ENCODE measurements at regions not wholly inside any gene's neighbourhood (a gene's known extent, or its start where the extent isn't known, plus 50 kb on each side); places are given as distances from the start of the nearest gene placed in this dataset.

- no peak for DNase-seq (ENCODE audit: low spot score)
- no peak for FAIRE-seq
Observed at GRCh38 chr2:239693761-239694415, 293.1 kb upstream of the HDAC4 start.

GRCh38 chr2:239693330-239693729, 292.5 kb upstream of the HDAC4 start:
- FAIRE-seq (no peak), DNase-seq (ENCODE audit: low spot score) (no peak)

- DNase-seq (ENCODE audit: low spot score), result no peak
- FAIRE-seq, result no peak
Observed at GRCh38 chr2:239692919-239693318, 292.1 kb upstream of the HDAC4 start.

DNA sequence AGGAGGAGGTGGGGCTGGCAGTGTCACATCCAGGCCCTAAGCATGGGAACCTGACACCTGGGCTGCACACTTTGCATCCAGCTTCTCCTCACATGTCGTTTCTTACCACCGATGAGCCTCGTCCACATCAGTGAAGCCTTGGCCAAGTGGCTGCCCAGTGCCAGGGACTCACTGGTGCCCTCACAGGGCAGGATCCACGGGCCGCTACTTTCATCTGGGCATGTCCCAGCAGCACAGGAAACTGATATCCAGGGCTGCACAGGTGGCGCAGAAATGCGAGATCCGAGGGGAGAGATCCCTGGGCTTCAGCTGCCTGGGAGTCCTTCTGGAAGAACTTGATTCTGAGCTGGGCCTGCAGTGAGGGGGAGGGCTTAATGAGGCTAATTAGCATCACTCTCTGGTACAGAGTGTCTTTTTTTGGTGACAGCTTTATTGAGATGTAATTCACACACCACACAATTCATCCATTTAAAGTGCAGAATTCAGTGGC, 291.6 kb upstream of the HDAC4 start:
- no peak for FAIRE-seq
- no peak for DNase-seq (ENCODE audit: low spot score)

DNA sequence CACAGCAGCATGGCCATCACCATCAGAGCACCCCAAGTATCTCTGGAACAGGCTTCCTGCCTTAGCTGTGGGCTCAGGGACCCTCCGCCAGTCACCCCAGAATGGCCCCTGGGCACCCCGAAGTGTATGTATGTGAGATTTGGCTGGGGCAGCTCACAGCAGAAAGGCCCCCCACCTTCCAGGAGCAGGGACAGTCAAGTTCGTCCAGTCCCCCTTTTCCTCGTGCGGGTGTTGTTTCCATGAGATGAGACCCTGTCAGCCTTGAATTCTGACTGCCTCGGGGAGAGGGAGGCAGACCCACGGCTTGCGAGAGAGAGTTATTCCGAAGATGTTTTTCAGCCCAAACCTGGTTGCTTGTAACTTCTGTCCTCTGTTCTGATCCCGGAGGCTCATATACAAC, 290.9 kb upstream of the HDAC4 start:
- no peak for FAIRE-seq
- DNase-seq (ENCODE audit: low spot score), result no peak

DNA sequence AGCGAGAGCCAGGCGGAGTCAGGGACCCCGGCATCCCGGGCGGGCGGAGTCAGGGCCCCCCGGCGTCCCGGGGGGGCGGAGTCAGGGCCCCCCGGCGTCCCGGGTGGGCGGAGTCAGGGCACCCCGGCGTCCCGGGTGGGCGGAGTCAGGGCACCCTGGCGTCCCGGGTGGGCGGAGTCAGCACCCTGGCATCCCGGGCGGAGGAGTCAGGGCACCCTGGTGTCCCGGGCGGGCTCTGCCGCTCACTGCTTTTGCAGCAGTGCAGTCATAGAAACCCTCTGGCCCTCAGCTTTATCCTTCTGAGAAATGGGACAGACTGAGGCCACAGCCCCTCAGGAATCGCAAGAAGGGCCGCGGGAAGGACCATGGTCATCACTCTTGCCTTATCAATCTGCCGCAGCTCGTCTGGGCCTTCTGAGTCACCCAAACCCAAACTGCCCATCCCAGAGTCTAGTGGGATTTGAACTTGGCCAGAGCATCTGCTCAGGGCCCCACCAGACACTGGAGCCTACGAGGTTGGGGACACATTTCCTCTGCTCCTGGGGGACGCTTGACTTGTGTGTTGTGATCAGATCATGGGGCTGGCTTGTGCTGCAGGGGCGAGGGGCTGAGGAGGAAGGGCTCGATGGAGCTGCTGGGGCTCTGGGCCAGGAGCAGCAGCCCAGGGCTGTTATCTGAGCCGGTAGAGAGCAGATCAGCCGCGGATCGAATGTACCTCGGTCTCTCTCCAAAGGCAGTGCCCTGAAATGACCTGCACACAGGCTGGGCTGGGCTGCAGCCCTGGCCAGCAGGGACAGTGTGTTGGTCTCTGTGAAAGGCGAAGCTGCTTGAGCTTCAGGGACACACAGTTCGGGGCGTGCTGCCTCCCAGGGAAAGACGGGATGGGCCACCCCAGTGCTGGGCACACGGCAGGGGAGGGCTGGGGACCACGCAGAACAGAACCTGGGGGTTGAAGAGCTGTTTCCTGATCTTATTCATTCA, 290.1 kb upstream of the HDAC4 start:
- DNase-seq (ENCODE audit: low spot score), result no peak
- no peak for FAIRE-seq

DNA sequence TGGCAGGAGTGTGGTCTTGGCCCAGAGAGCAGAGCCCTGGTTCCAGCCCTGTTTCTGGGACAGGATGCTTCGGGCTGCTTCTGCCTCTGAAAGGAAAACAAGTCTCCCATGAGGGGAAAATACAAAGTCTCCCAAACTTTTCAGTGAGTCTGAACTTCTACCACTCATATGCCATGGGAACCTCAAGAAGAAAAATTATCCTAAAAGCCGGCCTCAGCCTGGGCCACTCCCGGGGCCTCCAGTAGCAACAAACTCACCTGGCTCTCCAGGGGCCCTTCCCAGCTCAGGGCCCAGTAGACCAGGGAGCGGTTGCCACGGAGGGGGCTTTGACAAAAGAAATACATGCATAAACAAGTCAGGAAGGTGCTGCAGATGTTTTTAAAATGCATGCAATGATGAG, 289.2 kb upstream of the HDAC4 start:
- DNase-seq (ENCODE audit: low spot score) (no peak), FAIRE-seq (no peak)

DNA sequence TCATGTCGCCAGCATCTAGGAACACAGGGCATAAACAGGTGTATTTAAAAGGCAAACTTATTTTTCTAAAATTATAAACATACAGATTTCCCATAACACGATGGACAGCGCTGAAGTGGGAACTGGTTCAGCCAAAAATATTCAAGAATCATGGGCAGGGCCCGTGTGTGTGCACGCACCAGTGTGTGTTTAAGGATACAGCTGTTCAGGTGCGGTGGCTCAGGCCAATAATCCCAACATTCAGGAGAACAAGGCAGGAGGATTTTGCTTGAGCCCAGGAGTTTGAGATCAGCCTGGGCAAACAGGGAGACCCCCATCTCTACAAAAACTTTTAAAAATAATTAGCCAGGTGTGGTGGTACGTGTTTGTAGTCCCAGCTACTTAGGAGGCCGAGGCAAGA, 288.6 kb upstream of the HDAC4 start:
- no peak for FAIRE-seq

DNA sequence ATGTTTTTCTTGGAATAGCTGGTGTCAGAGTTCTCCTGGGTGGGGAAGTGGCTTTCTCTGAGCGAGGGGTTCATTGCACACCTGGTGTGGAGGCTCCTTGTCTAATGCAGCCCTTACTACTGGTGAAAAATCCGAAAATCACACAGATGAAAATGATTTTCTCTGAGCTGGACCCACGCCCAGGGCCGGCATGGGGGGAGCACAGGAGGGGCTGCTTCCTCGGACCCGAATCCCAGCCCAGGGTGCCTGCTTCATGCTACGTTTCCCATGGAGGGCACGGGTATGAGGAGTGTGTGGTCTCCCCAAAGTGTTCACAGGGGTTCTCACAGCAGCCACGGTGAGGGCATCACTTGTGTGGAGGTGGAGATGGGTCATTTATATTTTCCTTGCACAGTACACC, 288.0 kb upstream of the HDAC4 start:
- FAIRE-seq, result no peak
- DNase-seq (ENCODE audit: low spot score), result no peak

More for the DNA sequence above, 288.6 kb upstream of the HDAC4 start:
- DNase-seq (ENCODE audit: low spot score), result no peak

GRCh38 chr2:239688122-239688681, 287.4 kb upstream of the HDAC4 start:
- DNase-seq (ENCODE audit: low spot score), result peak; percentile 50
- FAIRE-seq, result no peak

DNA sequence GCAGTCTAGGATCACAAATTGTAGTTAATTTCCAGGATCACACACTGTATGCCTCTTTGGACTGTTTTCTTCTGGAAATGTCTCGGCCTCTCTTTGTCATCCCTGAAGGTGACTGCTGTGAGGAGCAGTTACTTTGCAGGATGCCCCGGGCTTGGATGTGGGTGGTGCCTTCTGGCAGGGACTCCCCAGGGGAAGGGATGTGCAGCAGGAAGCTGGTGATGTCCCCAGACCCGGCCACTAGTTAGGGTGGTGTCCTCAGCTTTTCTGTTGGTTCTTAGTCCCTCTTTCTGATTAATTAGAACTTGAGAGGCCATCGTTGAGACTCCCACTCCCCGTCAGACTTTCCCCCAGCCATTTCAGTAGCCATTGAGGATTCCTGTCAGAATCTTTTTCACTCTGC, 286.6 kb upstream of the HDAC4 start:
- DNase-seq (ENCODE audit: low spot score) (no peak), FAIRE-seq (no peak)

GRCh38 chr2:239685965-239686364, 285.1 kb upstream of the HDAC4 start:
- FAIRE-seq (no peak), DNase-seq (ENCODE audit: low spot score) (no peak)

- DNase-seq (ENCODE audit: low spot score), result no peak
- FAIRE-seq, result peak; percentile 32
Observed at GRCh38 chr2:239685556-239685955, 284.7 kb upstream of the HDAC4 start.

- DNase-seq (ENCODE audit: low spot score) (no peak), FAIRE-seq (no peak)
Observed at GRCh38 chr2:239684996-239685395, 284.2 kb upstream of the HDAC4 start.

- no peak for DNase-seq (ENCODE audit: low spot score)
Observed at GRCh38 chr2:239684271-239684810, 283.5 kb upstream of the HDAC4 start.

GRCh38 chr2:239682518-239682917, 281.7 kb upstream of the HDAC4 start:
- FAIRE-seq (no peak), DNase-seq (ENCODE audit: low spot score) (no peak)

More at GRCh38 chr2:239684271-239684810, 283.5 kb upstream of the HDAC4 start:
- FAIRE-seq, result no peak

- FAIRE-seq, result no peak
Observed at GRCh38 chr2:239679755-239680154, 278.9 kb upstream of the HDAC4 start.

DNA sequence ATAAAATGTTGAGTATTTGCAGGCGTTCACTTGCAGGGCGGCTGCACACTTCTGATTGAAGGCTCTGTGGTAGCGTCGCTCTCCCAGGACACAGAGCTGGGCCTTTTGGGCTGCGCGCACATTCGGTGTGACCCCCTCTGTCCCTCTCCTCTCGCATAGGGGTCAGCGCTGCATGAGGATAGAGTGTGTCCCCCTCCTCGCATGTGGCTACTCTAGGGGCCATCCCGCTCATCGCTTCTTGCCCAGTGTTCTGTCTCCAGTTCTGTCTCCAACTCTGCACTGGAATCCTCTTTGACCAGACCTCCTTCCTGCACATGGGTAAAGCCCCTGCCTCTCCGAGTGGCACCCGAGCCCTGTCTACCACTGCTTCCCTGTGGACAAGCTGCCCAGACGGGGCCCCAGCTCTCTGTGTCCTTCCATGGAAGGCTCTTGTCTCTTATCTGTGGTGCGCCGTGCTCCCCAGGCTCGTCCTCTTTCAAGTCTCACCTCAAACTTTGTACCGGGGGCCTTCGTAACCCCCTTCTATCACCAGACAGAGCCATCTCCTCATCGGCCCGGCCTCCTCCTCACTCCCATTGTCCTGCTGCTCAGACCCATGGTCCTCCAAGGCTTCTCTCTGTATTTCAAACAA, 278.0 kb upstream of the HDAC4 start:
- FAIRE-seq (no peak), DNase-seq (ENCODE audit: low spot score) (no peak)

More at GRCh38 chr2:239679755-239680154, 278.9 kb upstream of the HDAC4 start:
- DNase-seq (ENCODE audit: low spot score), result no peak

DNA sequence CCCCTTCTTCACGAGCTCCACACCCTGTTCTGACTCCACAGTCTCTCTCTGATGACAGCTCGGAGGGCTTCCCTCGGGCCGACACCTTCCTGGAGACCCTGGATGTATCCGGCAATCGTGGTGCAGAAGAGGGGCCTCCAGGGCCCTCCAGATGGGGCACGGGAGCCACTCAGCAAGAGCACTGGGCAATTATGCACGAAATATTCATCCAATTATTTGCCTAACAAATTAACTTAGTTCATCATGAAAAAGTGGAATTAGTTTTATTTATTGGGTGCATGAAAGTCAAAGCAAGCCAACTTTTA, 277.3 kb upstream of the HDAC4 start:
- no peak for DNase-seq (ENCODE audit: low spot score)
- FAIRE-seq, result no peak

GRCh38 chr2:239677453-239678185, 276.8 kb upstream of the HDAC4 start:
- no peak for DNase-seq (ENCODE audit: low spot score)
- FAIRE-seq, result no peak
